Retinal pigment epithelial cell (primary cell): ENCODE measurements at regions not wholly inside any gene's neighbourhood (a gene's known extent, or its start where the extent isn't known, plus 50 kb on each side); places are given as distances from the start of the nearest gene placed in this dataset.
A peak's percentile ranks its signal among the peaks of the same experiment; 100 is the strongest.

Source experiments
- DNase-seq: peaks from one replicate; pipeline ENCODE4 v3.0.0-alpha.2; 2010; ENCODE audit warnings: low read depth
- H3K4me3 ChIP-seq: 2 replicates; pipeline ENCODE4 v1.5.1; 2011; ENCODE audit warnings: mild to moderate bottlenecking, low read length, control low read depth, moderate library complexity
- TF ChIP-seq, protein P1 (sequence below): conservative IDR thresholded peaks from 2 replicates; pipeline ENCODE4 v1.5.1; 2011; ENCODE audit warnings: low read depth, low read length, control low read depth, inconsistent platforms

DNA sequence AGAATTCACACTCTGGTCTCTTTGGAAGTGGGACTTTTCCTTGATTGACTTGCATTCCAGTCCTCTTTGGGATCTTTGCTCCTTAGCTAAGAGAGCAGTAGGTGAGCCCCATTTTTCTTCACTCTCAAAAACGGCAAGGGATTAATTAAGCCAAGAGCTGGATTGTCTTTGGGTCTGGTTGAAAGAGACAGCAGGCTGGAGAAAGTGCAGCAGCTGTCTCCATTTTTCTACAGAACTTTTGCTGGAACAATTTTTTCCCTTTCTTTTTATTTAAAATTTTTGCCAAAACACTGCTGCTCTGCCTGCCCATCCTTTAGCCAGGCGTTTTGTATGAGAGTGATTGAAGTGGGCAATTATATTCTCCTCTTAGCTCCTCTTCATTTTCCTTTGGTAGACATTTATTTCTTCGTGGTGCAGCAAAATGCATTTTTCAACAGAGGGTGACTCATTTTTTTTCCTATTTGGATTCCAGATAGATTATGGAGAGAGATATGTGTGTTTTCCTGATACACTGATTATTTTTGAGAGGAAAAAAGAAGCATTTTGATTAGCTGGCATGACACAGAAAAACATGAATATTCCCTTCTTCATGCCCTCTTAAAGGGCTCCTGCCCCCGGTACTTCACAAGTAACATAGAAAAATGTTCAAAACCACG is 371.2 kb upstream of the NBEA start:
- DNase-seq = no peak
- H3K4me3 ChIP-seq = no peak overlapping the region
- TF ChIP-seq, protein P1, sequence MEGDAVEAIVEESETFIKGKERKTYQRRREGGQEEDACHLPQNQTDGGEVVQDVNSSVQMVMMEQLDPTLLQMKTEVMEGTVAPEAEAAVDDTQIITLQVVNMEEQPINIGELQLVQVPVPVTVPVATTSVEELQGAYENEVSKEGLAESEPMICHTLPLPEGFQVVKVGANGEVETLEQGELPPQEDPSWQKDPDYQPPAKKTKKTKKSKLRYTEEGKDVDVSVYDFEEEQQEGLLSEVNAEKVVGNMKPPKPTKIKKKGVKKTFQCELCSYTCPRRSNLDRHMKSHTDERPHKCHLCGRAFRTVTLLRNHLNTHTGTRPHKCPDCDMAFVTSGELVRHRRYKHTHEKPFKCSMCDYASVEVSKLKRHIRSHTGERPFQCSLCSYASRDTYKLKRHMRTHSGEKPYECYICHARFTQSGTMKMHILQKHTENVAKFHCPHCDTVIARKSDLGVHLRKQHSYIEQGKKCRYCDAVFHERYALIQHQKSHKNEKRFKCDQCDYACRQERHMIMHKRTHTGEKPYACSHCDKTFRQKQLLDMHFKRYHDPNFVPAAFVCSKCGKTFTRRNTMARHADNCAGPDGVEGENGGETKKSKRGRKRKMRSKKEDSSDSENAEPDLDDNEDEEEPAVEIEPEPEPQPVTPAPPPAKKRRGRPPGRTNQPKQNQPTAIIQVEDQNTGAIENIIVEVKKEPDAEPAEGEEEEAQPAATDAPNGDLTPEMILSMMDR = no peak

DNA sequence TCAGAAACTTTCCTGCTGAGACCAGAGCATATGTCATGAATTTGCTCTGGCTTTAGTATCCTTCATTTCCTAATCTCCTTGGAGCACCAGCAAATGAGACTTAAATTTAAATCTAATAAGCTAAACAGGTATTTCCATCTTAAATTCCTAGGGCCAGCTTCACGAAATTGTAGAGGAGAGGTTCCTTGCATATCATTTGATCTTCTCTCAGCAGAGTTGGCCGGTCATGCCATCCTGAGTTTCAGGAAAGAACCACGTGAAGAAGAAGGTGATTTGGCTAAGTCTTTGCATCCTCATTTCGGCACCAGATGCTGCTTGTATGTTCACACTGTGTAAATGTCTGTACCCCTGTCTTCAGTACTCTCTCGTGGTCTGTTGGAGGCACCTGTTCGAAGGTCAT is 370.4 kb upstream of the NBEA start:
- H3K4me3 ChIP-seq = no peak overlapping the region
- TF ChIP-seq, protein P1 = no peak

DNA sequence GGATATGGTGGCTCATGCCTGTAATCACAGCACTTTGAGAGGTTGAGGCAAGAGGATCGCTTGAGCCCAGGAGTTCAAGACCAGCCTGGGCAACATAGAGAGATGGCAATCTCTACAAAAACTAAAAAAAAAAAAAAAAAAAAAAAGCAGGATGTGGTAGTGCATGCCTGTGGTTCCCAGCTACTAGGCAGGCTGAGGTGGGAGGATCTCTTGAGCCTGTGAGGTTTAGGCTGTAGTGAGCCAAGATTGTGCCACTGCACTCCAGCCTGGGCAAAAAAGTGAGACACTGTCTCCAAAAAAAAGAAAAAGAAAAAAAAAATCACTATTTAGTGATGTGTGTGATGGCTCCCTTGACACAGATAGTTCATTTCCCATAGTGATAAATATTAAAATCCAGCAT is 365.0 kb upstream of the NBEA start:
- TF ChIP-seq, protein P1 = no peak
- no peak for DNase-seq
- H3K4me3 ChIP-seq = no peak overlapping the region

More for the DNA sequence above, 370.4 kb upstream of the NBEA start:
- DNase-seq = no peak

DNA sequence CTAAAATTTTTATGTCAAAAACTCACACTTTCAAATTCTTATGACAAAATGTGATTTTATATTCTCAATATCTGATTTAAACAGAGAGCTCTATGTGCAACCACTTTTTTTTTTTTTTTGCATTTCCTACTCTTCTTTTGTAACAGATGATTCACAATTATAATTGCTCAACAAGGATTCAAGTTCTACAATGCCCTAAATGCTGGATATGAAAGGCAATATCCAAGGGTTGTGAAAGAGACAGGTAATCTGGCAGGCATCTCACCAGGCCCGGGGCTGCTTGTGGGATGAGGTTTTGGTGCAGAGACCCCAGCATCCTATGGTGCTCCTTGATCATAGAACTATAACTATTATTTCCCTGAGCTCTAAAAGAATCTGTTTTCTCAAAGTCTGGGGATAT is 363.6 kb upstream of the NBEA start:
- TF ChIP-seq, protein P1 = no peak
- no peak for DNase-seq
- H3K4me3 ChIP-seq = no peak overlapping the region

DNA sequence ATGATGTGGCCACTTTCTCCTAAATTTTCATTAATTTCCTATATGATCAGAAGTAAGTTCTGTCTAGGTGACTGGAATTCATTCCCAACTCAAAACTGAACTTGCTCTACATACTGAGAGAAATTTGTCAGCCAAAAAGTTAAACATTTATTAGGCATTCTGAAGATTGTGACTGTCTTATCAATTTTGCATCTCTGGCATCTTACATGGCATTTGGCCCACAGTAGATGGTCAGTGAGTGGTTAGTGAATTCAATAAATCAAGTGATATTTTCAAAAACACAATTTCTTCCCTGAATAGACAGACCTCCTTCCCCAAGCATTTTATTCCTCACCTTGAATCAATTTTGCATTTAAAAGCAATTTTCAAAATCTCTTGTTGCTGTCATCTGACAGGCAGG is 363.2 kb upstream of the NBEA start:
- TF ChIP-seq, protein P1 = no peak
- DNase-seq = no peak
- no peak overlapping the region for H3K4me3 ChIP-seq

DNA sequence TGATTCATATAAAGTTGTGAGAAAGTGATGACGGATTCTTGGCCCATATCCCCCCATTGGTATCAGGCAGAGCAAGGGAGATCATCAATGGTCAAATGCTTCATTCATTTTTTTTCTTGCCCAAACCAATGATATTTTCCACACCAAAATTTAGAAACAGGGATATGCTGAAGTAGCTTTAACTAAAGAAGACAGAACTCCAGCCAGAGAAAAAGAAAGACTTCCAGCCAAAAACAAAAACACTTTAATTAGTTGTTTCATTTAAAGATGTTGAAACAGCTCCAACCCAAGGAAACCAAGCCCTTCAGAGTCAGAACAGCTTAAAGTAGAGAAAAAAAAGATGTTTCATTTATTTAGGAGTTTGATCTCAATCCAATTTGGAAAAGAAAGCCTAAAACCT is 358.9 kb upstream of the NBEA start:
- TF ChIP-seq, protein P1 = no peak
- no peak for DNase-seq
- H3K4me3 ChIP-seq = no peak overlapping the region

DNA sequence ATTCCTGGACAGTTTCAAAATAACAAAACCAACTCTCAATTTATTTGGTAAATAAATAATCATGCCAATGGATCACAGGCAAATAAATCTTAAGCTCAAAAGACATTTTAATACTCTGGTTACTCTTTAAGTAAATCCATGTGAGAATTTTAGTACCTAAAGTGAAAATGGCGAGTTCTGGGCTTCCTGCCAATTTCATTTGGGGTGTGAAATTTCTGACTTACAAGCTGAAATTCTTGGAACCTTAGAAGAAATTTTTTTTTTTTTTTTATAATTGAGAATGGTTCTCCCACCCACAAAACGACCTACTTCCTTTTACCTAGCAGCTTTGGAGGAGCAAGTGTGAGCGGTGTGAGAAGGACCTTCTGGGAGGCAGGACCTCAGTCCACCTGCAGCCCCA is 354.5 kb upstream of the NBEA start:
- DNase-seq = peak; percentile 93
- TF ChIP-seq, protein P1 = no peak
- H3K4me3 ChIP-seq = no peak overlapping the region
